T1000 (cell line): ENCODE measurements at regions not wholly inside any gene's neighbourhood (a gene's known extent, or its start where the extent isn't known, plus 50 kb on each side); places are given as distances from the start of the nearest gene placed in this dataset.
"Not testable (repeated sequence)": the region's sequence is repeated elsewhere in the genome, so short reads cannot be mapped to it uniquely, and the experiment has no call there.

ENCODE experiments used
- DNase-seq: peaks from one replicate; lab custom pipeline; 2025; ENCODE audit warnings: mixed read lengths; lab: John Stamatoyannopoulos, UW

DNA sequence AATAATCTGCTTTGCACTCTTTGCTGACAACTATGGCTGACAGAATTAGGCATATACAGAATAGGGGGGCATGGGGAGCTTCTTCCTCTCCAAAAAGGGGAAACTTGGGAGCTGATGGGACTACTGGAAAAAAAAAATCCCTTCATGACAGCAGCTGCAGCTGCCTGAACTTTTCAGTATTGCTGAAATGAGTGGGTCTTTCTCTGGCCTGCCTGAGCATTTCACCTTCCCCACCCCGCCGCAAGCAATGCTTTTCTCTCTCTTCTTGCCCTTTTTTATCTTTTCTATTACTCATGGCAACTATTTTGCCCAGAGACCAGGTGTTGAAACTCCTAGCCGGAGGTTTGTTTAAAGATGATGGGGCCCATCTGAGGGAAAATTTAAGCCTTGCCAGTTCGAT, 244.9 kb downstream of the SEMA3D start:
- no peak for DNase-seq

DNA sequence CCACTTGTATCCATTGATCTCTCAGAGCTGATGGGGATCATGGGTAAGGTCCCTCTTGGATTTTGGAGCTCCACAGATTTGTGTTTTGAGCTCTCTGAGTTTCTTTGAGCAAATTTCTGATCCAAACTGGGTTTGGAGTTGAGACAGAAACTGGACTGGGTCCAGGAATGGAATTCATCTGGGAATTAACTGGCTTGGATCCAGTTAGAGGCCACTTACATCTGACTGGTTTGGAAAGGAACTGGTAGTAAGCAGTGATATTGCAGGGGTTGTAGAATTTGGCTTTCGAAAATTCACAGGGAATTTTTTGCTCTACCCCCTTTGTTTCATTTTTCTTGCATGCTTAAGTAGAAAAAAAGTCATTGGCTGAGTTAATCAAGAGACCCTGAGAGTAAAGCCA, 245.6 kb downstream of the SEMA3D start:
- no peak for DNase-seq

DNA sequence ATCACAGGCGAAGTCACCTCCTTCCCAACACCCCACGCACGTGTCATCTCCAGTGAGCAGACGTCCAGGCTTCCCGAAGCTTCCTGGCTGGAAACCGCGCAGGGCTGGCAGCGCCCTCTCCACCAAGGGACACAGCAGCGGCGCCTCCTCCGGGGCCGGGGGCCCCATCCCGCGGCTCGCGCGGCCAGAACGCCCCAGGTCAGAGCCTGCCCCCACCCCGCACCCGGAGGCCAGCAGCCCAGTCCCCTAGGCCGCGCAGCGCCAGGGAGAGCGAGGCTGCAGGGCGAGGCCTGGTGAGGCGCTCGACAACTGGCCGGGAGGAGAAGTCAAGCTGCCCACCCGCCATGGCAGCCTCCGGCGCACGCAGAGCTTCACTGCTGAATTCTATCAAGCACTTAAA, 247.0 kb downstream of the SEMA3D start:
- DNase-seq: no peak

DNA sequence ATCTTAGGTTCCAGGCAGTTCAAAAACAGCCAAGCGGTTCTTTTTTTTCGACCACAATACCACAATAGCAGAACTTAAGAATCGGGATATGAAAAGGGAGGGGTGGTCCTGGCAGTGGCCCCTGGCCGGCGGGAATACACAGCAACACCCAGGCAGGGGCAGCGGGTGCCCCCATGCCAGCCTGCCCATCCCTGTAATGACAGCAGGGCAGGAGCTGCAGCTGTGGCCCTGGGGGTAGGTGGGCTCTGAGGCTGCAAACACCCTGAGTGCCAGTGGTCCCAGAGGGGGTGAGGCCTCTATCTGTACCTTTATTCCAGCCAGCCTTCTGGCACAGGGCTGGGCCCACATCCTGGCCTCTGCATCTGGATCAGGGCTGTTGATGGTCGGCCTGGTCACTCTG, 247.4 kb downstream of the SEMA3D start:
- no peak for DNase-seq

DNA sequence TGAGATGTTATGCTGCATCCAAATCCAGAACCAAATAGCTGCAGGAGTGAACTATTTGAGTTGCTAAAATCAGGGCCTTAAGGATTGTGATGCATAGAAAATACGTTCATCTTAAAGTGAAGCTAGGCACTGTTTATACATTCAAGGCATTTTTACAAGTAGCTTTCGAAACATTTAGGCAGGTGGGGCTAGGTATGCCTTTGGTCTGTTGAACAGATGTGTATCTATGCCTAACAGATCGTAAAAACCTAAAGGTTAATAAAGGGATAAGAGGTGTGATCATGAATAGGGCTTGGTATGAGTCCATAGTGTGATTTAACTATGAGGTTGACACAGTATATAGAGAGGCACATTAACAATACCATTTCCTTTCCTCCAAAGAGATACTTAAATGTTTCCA, 262.5 kb downstream of the SEMA3D start:
- DNase-seq: no peak

DNA sequence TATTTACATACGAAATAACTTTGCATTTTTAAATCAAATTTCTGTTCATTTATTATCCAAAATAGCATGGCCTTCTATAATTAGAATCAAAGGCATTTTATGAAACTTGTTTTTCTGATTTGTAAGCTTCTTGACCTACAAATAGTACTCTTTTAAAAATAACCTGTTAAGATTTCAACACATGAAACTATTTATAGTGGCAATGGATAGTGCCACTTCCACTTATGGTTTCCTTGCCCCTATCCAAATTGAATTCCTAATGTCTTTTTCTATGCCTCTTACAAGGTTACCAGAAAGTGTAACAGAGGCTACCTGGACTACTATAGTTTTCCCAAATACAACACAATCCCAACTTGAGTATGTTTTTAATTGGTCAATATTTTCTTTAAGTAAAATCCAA, 263.5 kb downstream of the SEMA3D start:
- no peak for DNase-seq

DNA sequence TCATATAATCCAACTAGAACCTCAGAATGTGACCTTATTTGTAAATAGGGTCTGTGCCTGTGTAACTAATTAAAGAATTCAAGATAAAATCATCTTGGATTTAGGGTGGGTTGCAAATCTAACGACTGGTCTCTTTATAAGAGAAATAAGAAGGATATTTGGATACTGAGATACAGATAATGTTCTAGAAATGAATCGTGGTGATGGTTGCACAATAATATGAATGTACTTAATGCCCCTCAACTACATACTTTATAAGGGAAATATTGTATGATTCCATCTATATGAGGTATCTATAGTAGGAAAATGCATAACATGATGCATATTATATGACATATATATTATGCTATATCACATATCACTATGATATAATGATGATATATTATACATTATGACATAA, 265.7 kb downstream of the SEMA3D start:
- no peak for DNase-seq

DNA sequence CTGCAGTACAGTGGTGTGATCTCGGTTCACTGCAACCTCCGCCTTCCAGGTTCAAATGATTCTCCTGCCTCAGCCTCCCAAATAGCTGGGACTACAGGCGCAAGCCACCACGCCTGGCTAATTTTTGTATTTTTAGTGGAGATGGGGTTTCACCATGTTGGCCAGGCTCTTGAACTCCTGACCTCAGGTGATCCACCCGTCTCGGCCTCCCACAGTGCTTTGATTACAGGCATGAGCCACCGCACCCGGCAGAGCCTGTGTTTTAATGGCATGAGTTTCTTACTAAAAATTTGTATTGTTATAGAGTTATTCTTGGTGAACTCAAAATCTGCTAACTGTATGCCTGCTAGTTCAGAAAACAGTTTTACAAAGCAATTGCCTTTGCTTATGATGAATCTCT, 269.9 kb downstream of the SEMA3D start:
- DNase-seq: not testable (repeated sequence)

DNA sequence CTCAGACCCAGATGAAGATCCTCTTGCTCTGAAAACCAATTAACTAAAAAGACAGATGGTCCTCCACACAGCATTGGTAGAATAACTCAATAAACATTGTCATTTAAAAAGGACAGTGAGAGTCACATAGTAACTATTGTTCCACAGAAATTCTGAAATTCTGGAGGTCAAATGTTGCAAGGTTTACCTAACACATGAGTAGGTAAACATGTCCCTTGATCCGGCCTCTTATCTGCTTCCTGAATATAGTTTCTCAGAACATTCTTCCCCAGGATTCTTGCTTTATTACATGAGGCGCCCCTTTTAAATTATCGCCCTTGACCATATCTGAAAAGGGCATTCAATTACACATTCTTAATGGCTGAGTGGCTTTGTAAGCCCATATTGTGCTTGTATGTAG, 270.7 kb downstream of the SEMA3D start:
- DNase-seq: no peak

DNA sequence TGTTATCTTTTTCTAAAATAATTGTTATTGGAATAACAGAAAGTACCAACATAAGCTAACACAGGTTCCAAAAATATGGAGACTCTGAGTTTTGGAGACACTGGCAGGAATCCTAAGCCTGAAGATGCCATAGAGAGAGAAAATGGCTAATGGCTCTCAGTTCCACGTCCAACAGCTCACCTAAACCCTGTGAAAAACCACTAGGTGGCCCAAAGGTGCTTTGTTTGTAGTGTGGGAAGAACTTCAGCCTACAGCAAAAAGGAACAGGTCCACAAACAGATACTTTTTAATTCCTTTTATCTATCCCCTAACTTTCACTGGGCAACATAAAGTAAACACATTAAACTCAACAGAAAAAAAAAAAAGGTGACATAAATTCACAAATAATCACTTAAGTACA, 272.3 kb downstream of the SEMA3D start:
- DNase-seq: no peak

DNA sequence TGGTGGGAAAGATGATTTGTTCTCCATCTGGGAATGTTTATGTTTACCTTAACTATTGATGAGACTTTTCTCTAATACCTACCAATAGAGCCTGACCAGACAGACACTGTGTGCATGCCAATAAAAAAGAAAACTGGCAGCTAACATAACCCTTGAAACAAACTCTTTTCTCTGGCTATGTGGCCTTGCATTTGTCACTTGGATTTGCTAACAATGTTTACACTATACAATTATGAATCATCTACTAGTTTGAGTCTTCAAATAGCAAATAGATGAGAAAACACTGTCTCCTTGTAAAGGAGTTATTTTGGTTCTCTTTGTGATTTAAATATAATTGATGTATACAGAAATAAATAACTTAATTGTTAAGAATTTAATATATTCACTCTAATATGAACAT, 273.1 kb downstream of the SEMA3D start:
- peak; percentile 3 for DNase-seq

DNA sequence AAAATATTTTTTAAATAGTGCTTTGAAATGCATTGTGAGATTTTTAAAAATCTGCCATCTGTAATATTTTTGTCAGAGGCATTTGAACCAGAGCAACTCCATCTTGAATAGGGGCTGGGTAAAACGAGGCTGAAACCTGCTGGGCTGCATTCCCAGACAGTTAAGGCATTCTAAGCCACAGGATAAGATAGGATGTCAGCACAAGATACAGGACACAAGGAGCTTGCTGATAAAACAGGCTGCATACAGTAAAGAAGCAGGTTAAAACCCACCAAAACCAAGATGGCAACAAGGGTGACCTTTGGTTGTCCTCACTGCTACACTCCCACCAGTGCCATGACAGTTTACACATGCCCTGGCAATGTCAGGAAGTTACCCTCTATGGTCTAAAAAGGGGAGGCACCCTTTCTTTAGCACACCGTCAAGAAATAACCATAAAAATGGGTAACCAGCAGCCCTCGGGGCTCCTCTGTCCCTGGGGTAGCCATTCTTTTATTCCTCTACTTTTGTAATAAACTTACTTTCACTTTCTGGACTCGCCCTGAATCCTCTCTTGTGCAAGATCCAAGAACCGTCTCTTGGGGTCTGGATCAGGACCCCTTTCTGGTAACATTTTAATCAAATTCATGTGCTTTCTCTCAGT, 273.7 kb downstream of the SEMA3D start:
- DNase-seq: no peak

DNA sequence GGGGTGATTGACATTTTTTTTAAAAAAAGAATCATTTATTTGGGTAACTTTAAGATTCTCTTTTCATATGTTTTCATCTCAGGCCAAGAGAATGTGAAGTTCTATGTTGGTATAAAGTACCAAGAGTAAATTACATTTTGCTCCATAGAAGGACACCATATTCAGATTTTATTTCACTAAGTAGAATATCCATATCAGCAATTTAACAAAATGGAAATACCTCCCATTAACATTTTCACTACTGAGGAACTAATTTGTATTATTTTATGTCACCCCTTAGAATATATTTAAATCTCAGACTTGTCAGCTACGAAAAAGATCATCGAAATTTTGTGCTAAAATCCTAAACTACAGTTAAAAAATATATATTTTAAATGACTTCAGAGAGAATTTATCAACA, 274.3 kb downstream of the SEMA3D start:
- DNase-seq: no peak

DNA sequence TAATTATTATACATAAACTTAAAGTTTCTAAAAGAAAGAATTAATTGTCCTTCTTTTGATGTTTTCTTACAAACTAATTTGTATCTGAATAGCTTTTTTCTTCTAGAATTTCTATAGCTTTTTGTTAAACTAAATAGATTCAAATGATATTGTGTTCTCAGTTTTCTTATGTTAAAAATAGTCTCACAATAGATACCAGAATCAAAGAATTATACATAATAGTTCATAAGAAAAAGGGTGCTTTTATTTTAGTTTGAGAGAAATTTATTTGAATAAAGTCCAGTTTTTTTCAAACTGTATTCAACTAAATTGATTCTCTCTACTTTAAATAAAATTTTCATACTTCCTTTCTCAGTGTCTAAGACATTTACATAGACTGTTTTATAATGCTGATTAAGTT, 274.8 kb downstream of the SEMA3D start:
- no peak for DNase-seq

DNA sequence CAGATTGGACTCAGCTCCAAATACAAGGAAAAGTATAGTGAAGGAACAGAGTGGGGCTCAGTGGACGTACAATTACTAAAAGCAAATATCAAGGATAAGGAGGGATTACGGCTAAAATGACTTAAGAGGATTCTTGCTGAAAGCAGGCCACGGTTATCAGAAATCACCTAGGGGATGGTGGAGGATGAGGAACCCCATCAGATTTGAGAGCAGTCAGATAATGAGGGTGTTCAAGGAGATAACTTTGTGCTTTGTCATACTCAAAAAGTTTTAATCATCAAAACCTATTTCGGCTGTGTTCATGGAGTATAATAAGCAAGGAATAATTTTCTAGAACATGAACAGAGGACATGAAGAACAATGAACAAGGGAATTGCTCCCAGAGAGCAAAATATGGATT, 275.8 kb downstream of the SEMA3D start:
- DNase-seq: no peak

DNA sequence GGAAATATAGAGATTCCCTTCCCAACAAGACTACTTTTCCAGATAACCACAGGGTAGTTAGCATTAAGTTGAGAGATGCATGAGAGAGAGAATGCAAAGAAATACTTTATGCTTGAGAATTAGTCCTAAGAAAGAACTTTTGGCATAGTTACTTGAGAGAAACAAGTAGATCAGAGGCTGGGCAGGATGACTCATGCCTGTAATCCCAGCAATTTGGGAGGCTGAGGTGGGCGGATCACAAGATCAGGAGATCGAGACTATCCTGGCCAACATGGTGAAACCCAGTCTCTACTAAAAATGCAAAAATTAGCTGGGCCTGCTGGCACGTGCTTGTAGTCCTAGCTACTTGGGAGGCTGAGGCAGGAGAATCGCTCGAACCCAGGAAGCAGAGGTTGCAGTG, 276.5 kb downstream of the SEMA3D start:
- not testable (repeated sequence) for DNase-seq

DNA sequence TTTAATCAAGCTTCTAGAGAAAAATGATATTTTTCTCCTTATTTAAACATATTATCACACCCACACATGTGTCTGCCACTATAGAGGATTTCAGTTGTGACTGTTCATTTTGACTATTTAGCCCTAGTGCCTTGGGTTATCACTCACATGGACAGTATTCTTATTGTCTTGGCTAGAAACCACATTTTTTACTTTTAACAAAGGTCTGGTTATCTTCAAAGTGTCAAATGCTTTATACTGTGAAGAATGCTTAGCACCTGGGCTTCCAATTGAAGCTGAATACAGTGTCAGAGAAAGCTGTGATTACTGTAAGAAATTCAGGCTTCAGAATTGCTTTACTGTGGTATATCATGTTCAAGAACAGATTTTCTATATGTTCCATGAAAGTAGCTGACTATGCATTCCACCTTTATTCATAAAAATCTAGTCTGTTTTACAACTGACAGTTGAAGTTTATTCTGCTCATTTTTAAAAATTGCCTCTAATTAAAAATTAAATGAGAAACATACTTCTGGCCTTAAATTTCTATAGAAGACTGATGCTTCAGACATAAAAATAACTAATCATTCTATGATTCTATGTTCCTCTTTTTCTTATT, 278.6 kb downstream of the SEMA3D start:
- no peak for DNase-seq

DNA sequence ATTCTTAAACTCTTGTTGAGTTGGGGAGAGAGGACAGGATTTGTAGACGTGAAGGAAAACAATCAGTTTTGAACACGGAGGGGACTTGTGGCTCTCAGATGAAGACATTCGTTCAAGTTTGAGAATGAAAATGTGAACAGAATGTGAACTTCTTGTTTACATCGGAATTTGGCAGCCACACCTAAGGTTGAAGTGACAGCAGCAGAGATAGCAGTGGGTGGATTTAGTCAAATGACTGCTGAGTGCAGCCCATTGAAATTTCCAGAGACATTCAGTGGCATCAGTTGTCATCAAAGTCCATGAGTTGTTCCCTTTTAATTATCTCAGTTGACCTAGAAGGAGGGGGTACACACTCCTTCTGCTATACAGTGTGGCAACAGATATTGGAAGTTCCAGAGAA, 280.0 kb downstream of the SEMA3D start:
- DNase-seq: no peak

DNA sequence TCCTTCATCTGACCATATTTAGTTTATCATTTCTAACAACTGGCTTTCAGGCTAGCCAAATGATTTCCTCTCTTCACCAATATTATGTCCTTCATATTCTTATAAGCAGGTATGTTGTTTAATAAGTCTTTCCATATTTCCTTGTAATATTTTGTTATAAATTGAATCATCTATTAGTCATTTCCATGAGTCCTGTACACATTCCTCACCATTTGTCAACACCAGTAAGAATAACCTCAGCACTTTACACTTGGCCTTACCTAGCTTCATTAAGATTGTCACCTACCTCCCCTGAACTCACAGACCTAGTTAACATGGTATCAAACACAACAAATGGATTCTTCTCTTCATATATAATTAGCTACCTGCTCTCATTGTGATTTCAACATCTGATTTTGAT, 282.3 kb downstream of the SEMA3D start:
- no peak for DNase-seq

DNA sequence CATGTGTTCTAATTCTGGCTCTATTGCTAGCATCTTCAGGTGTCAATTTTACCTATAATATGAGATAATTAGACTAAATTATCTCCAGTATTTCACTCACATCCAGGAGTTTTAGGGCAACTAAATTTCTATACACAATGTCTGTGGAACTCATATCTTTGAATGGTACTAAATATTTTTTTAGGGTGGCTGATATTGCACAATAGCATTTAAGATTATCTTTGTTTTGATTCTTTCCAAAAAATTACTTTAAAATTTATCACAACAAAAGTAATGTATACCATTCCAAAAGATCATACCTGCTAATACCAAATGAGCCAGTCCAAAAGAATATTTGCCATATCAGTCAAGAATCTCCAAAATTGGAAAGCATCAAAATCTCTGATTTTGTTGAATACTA, 285.5 kb downstream of the SEMA3D start:
- DNase-seq: no peak

DNA sequence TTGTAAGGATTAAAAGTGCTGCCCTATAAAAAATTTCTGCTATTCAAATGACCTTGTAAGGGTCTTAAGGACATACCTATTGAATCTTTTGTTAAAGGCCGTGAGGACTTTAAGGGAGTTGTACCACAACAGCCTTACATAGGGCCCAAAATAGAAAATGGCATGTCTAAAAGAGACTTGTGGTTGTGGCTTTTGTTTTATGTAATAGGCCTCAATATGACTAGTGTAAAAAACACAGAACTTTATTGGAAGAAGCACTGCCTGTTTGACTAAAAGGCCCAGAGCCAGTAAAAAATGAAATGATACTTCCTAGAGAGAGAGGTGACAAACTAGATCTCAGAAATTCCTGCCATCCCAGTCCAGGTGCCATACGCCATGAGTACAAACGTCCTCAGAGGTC, 286.6 kb downstream of the SEMA3D start:
- no peak for DNase-seq

DNA sequence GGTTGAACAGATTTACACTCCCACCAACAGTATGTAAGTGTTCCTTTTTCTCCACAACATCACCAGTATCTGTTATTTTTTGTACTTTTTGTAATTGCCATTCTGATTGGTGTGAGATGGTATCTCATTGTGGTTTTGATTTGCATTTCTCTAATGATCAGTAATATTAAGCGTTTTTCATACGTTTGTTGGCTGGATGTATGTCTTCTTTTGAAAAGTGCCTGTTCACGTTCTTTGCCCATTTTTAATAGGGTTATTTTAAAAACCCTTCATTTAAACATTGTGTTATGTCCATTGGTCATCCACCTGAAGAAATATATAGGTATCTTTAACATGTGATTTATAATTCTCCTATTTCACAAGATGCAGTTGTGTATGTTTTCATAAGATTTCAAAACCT, 291.3 kb downstream of the SEMA3D start:
- no peak for DNase-seq

DNA sequence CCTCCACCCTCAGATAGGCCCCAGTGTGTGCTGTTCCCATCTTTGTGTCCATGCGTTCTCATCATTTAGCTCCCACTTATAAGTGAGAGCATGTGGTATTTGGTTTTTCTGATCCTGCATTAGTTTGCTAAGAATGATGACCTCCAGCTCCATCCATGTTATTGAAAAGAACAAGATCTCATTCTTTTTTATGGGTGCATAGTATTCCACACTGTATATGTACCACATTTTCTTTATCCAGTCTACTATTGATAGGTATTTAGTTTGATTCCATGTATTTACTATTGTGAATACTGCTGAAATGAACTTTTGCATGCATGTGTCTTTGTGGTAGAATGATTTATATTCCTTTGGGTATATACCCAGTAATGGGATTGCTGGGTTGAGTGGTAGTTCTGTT, 303.3 kb downstream of the SEMA3D start:
- not testable (repeated sequence) for DNase-seq

DNA sequence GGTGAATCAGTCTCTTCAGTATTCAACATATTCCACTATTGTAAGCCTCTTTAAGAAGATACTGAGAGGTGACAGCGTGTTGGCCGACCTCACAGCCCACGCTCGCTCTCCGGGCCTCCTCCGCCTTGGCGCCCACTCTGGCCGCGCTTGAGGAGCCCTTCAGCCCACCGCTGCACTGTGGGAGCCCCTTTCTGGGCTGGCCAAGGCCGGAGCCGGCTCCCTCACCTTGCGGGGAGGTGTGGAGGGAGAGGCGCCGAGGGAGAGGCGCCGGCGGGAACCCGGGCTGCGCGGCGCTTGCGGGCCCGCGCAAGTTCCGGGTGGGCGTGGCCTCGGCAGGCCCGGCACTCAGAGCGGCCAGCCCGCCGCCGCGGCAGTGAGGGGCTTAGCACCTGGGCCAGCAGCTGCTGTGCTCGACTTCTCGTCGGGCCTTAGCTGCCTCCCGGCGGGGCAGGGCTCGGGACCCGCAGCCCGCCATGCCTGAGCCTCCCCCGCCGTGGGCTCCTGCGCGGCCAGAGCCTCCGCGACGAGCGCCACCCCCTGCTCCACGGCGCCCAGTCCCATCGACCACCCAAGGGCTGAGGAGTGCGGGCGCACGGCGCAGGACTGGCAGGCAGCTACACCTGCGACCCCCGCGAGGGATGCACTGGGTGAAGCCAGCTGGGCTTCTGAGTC, 306.4 kb downstream of the SEMA3D start:
- not testable (repeated sequence) for DNase-seq
